ENCODE measurements at regions not wholly inside any gene's neighbourhood (a gene's known extent, or its start where the extent isn't known, plus 50 kb on each side); places are given as distances from the start of the nearest gene placed in this dataset.

- Histone ChIP-seq H3K4me3 (no peak overlapping the region), H3K4me1 (no peaks in the 10 kb centered on the region), H3K36me3 (no peaks in the 10 kb centered on the region), H3K27ac (no peak overlapping the region), H3K27me3 (no peaks in the 10 kb centered on the region), H3K9me3 (peaks cover 0 to 9% (median 0%) of the 10 kb centered on the region in 4 donors)
- no peak for TF ChIP-seq POLR2A (IDR thresholded peaks at IDR 0.05)
- DNase-seq (ENCODE audit: low spot score in 2 of 2) = no peak
- 88 to 93% methylated on average over 2 of the region's 2 CpGs for WGBS, 2 donors
Observed at GRCh38 chr2:56952871-56953270, 769.1 kb downstream of the CCDC85A start.

DNA sequence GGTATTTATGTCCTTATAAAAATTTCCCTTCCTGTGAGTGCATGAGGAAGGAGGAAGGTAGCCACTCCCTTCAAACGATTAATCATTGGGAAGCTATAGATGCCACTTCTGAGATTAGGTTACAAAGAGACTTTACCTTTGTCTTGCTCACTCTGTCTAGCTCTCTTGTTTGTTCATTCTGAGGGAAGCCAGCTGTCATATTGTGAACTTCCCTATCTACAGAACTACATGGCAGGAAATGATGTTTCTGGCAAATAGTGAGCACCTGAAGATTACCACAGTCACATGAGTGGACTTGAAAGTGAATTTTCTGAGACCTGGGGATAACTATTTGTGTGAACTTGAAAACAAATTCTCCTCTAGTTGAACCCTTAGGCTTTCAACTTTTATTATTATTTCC is 776.8 kb downstream of the CCDC85A start:
- H3K36me3 ChIP-seq = no peaks in the 10 kb centered on the region
- H3K4me1 ChIP-seq = no peaks in the 10 kb centered on the region
- no peak overlapping the region for H3K27ac ChIP-seq
- WGBS, 2 donors = 81 to 88% methylated on average over 1 of the region's 1 CpG
- no peak overlapping the region for H3K4me3 ChIP-seq
- peaks cover 0 to 5% (median 0%) of the 10 kb centered on the region in 4 donors for H3K9me3 ChIP-seq
- TF ChIP-seq EP300 (IDR thresholded peaks at IDR 0.05) = no peak
- TF ChIP-seq, protein P1, sequence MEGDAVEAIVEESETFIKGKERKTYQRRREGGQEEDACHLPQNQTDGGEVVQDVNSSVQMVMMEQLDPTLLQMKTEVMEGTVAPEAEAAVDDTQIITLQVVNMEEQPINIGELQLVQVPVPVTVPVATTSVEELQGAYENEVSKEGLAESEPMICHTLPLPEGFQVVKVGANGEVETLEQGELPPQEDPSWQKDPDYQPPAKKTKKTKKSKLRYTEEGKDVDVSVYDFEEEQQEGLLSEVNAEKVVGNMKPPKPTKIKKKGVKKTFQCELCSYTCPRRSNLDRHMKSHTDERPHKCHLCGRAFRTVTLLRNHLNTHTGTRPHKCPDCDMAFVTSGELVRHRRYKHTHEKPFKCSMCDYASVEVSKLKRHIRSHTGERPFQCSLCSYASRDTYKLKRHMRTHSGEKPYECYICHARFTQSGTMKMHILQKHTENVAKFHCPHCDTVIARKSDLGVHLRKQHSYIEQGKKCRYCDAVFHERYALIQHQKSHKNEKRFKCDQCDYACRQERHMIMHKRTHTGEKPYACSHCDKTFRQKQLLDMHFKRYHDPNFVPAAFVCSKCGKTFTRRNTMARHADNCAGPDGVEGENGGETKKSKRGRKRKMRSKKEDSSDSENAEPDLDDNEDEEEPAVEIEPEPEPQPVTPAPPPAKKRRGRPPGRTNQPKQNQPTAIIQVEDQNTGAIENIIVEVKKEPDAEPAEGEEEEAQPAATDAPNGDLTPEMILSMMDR (IDR thresholded peaks at IDR 0.05) = no peak
- TF ChIP-seq POLR2A (IDR thresholded peaks at IDR 0.05) = no peak
- no peaks in the 10 kb centered on the region for H3K27me3 ChIP-seq
- DNase-seq (ENCODE audit: low spot score in 2 of 2) = no peak

DNA sequence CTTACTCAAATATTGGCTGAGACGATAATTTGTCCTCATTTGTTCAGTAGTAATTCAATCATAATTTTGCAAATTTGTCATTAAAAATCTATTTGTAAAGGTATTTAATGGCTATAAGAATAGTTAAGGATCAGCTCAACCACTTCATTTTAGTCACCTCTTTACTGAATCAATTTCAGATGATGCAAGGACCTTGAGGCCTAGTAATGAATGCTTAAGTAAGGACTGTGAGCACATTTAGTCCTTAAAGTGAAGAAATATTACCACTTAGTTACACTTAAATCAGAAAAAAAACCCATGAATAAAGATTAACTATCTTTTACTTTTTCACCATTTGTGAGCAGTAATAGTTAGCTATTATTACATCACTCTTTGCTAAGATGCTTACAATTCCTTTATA is 778.9 kb downstream of the CCDC85A start:
- WGBS, 2 donors = 91 to 94% methylated on average over 1 of the region's 1 CpG
- H3K27ac ChIP-seq = no peak overlapping the region
- no peaks in the 10 kb centered on the region for H3K27me3 ChIP-seq
- DNase-seq (ENCODE audit: low spot score in 2 of 2) = no peak
- peaks cover 0 to 5% (median 0%) of the 10 kb centered on the region in 4 donors for H3K9me3 ChIP-seq
- TF ChIP-seq, protein P1 (IDR thresholded peaks at IDR 0.05) = no peak
- TF ChIP-seq POLR2A (IDR thresholded peaks at IDR 0.05) (no peak), EP300 (IDR thresholded peaks at IDR 0.05) (no peak)
- no peaks in the 10 kb centered on the region for H3K4me1 ChIP-seq
- H3K4me3 ChIP-seq = no peak overlapping the region
- no peaks in the 10 kb centered on the region for H3K36me3 ChIP-seq

DNA sequence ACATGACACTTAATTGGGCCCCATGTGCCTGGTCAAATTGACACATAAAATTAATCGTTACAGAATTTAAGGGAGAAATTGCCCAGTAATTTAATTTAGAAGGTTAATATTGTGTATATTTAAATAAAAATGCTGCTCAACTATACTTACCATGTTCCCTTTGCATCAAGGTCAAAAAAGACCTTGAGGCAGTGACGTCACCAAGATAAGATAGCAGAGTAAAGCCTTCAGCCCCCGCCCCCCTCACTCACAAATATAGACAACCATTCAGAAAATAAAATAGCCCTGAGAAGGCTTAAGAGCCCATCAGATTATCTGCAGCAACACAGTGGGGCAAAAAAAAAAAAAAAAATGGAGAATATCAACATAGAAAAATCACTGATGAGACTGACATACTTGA is 785.7 kb downstream of the CCDC85A start:
- Histone ChIP-seq H3K4me1 (no peaks in the 10 kb centered on the region), H3K4me3 (no peak overlapping the region), H3K9me3 (no peaks in the 10 kb centered on the region), H3K36me3 (no peaks in the 10 kb centered on the region), H3K27ac (no peak overlapping the region), H3K27me3 (no peaks in the 10 kb centered on the region)
- no peak for TF ChIP-seq EP300 (IDR thresholded peaks at IDR 0.05)
- no peak for TF ChIP-seq POLR2A (IDR thresholded peaks at IDR 0.05)
- TF ChIP-seq, protein P1 (IDR thresholded peaks at IDR 0.05) = no peak
- 84 to 89% methylated on average over 3 of the region's 3 CpGs for WGBS, 2 donors
- no peak for DNase-seq (ENCODE audit: low spot score in 2 of 2)

DNA sequence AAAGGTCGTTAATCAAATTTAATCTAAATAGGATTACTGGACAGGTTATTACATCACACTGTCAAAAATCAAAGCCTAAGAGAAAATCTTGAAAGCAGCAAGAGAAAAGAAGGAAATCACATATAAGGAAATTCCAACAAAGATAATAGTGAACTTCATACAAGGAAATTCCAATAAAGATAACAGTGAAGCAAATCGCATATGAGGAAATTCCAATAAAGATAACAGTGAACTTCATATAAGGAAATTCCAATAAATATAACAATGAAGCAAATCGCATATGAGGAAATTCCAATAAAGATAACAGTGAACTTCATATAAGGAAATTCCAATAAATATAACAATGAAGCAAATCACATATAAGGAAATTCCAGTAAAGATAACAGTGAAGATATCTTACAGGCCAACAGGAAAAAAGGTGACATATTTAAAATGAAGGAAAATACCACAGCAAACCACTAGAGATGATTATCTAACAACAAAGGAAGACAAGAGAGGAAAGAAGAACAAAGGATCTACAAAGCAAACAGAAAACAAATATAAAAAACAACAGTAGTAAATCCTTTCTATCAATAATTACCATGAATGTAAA is 787.7 kb downstream of the CCDC85A start:
- TF ChIP-seq EP300 (IDR thresholded peaks at IDR 0.05) (no peak), POLR2A (IDR thresholded peaks at IDR 0.05) (no peak)
- TF ChIP-seq, protein P1 (IDR thresholded peaks at IDR 0.05) = no peak
- DNase-seq (ENCODE audit: low spot score in 2 of 2) = no peak
- no peak overlapping the region for H3K27ac ChIP-seq
- 72 to 83% methylated on average over 3 of the region's 3 CpGs for WGBS, 2 donors
- H3K4me1 ChIP-seq = no peaks in the 10 kb centered on the region
- no peaks in the 10 kb centered on the region for H3K9me3 ChIP-seq
- no peaks in the 10 kb centered on the region for H3K36me3 ChIP-seq
- no peak overlapping the region for H3K4me3 ChIP-seq
- no peaks in the 10 kb centered on the region for H3K27me3 ChIP-seq

GRCh38 chr2:56981554-56981953 is 797.8 kb downstream of the CCDC85A start:
- no peaks in the 10 kb centered on the region for H3K4me1 ChIP-seq
- no peak for DNase-seq (ENCODE audit: low spot score in 2 of 2)
- 82 to 86% methylated on average over 4 of the region's 4 CpGs for WGBS, 2 donors

More at GRCh38 chr2:56981554-56981953, 797.8 kb downstream of the CCDC85A start:
- no peak overlapping the region for H3K27ac ChIP-seq
- no peaks in the 10 kb centered on the region for H3K36me3 ChIP-seq
- peaks cover 0 to 10% (median 0%) of the 10 kb centered on the region in 4 donors for H3K9me3 ChIP-seq
- TF ChIP-seq POLR2A (IDR thresholded peaks at IDR 0.05) = no peak
- TF ChIP-seq, protein P1 (IDR thresholded peaks at IDR 0.05) = no peak
- no peak for TF ChIP-seq EP300 (IDR thresholded peaks at IDR 0.05)
- no peaks in the 10 kb centered on the region for H3K27me3 ChIP-seq
- H3K4me3 ChIP-seq = no peak overlapping the region

All from tibial nerve (tissue), 4 donors.